CD4-positive, alpha-beta memory T cell (primary cell): ENCODE measurements at regions not wholly inside any gene's neighbourhood (a gene's known extent, or its start where the extent isn't known, plus 50 kb on each side); places are given as distances from the start of the nearest gene placed in this dataset.
"Not testable (repeated sequence)": the region's sequence is repeated elsewhere in the genome, so short reads cannot be mapped to it uniquely, and the experiment has no call there.

ENCODE experiments used
- CTCF ChIA-PET: fragments of 350-600 bp; sonication (Branson Sonifier 250); formaldehyde crosslinking; loops from one replicate; lab custom pipeline; 2021; ENCODE audit warnings: inconsistent platforms; ENCODE audit not compliant: partially characterized antibody; lab: Charles Lee
- POLR2A ChIA-PET: fragments of 350-600 bp; sonication (Branson Sonifier 250); formaldehyde crosslinking; loops from one replicate; lab custom pipeline; 2021; ENCODE audit not compliant: partially characterized antibody; lab: Charles Lee
- DNase-seq, 5 donors: peaks; one replicate each; pipeline versions ENCODE4 v3.0.0 to v3.0.0-alpha.2; 2020 to 2022; ENCODE audit warnings: mixed read lengths in 1 of 5
- H3K27ac ChIP-seq: one replicate; pipeline ENCODE4 v1.7.0; 2013; ENCODE audit warnings: low read depth, low read length
- H3K27me3 ChIP-seq: 2 replicates; pipeline ENCODE4 v1.7.0; 2013; ENCODE audit warnings: mild to moderate bottlenecking, low read length, moderate library complexity; ENCODE audit not compliant: insufficient read depth
- H3K36me3 ChIP-seq: 2 replicates; pipeline ENCODE4 v1.7.0; 2013; ENCODE audit warnings: mild to moderate bottlenecking, low read length, moderate library complexity; ENCODE audit not compliant: insufficient read depth
- H3K4me1 ChIP-seq: 2 replicates; pipeline ENCODE4 v1.7.0; 2013; ENCODE audit warnings: mild to moderate bottlenecking, low read length, moderate library complexity; ENCODE audit not compliant: insufficient read depth
- H3K4me3 ChIP-seq, 2 donors: one replicate each; pipeline ENCODE4 v1.7.0; 2013; ENCODE audit warnings: low read length in 2 of 2, mild to moderate bottlenecking in 1 of 2
- H3K9me3 ChIP-seq, 2 donors: one replicate each; pipeline ENCODE4 v1.7.0; 2013; ENCODE audit warnings: low read length in 2 of 2, control low read depth in 1 of 2; ENCODE audit not compliant: control insufficient read depth in 1 of 2
- H3K27ac Mint-ChIP-seq, 7 donors: one replicate each; pipeline ENCODE4 v1.8.0; 2020 to 2021; ENCODE audit warnings: mixed read lengths in 7 of 7, mild to moderate bottlenecking in 6 of 7, inconsistent platforms in 3 of 7, moderate library complexity in 3 of 7
- H3K27me3 Mint-ChIP-seq, 2 donors: one replicate each; pipeline ENCODE4 v1.8.0; 2020 to 2021; ENCODE audit warnings: mixed read lengths in 2 of 2
- H3K36me3 Mint-ChIP-seq, 2 donors: one replicate each; pipeline ENCODE4 v1.8.0; 2020 to 2021; ENCODE audit warnings: mixed read lengths in 2 of 2, inconsistent platforms in 1 of 2, mild to moderate bottlenecking in 1 of 2
- H3K4me1 Mint-ChIP-seq, 4 donors: one replicate each; pipeline ENCODE4 v1.8.0; 2020 to 2021; ENCODE audit warnings: mixed read lengths in 4 of 4, mild to moderate bottlenecking in 1 of 4
- H3K4me3 Mint-ChIP-seq, 8 donors: one replicate each; pipeline ENCODE4 v1.8.0; 2020 to 2021; ENCODE audit warnings: mixed read lengths in 8 of 8, mild to moderate bottlenecking in 7 of 8, moderate library complexity in 6 of 8, inconsistent platforms in 3 of 8
- H3K9me3 Mint-ChIP-seq, 8 donors: one replicate each; pipeline ENCODE4 v1.8.0; 2020 to 2021; ENCODE audit warnings: mixed read lengths in 8 of 8, mild to moderate bottlenecking in 5 of 8, inconsistent platforms in 3 of 8, moderate library complexity in 1 of 8
- intact Hi-C: fragments of 100-400 bp; cut with micrococcal nuclease; formaldehyde crosslinking; loops from one replicate; pipeline ENCODE4 v1.15.1; 2023

DNA sequence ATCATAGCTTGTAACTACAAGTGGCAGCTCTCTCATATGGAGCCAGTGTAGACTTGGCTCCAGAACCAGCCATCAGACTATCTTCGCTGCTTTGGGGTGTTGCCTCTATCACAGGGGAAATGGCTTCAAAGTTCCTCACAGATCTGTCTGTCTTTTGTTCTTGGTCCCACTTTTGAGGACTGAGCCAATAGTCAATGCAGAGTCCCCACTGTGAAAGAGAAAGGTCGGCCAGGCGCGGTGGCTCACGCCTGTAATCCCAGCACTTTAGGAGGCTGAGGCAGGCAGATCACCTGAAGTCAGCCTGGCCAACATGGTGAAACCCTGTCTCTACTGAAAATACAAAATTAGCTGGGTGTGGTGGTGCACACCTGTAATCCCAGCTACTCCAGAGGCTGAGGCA lies 86.9 kb upstream of the FZD7 start:
- H3K9me3 ChIP-seq, H3K9me3 Mint-ChIP-seq, H3K4me1 Mint-ChIP-seq, H3K36me3 ChIP-seq, H3K27ac Mint-ChIP-seq, H3K4me1 ChIP-seq, H3K4me3 ChIP-seq, H3K36me3 Mint-ChIP-seq, H3K27ac ChIP-seq, POLR2A ChIA-PET, H3K27me3 ChIP-seq, intact Hi-C loops, H3K4me3 Mint-ChIP-seq, H3K27me3 Mint-ChIP-seq, DNase-seq: not testable (repeated sequence)
- CTCF ChIA-PET, result interaction anchor here (0.7 kb wide), 1 partner anchor 54 kb away, joined by 3 read pairs; no protein-coding TSS in a partner anchor

DNA sequence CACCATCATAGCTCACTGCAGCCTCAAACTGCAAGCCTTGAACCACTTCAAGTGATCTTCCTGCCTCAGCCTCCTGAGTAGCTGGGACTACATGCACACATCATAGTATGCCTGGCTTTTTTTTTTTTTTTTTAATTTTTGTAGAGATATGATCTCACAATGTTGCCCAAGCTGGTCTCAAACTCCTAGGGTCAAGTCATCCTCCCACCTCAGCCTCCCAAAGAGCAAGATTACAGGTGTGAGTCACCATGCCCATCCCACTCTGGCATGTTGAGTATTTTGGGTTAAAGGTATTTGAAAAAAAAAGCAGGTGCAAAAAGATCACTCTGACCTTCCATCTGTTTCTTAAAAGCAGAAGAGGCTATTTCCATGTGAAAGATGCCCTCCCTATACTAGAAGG lies 86.4 kb upstream of the FZD7 start:
- Mint-ChIP-seq H3K9me3 (no peaks in the 10 kb centered on the region), H3K4me3 (no peak overlapping the region), H3K27ac (no peak overlapping the region), H3K36me3 (no peaks in the 10 kb centered on the region), H3K4me1 (no peaks in the 10 kb centered on the region), H3K27me3 (peaks cover 4 to 9% of the 10 kb centered on the region in 2 donors)
- POLR2A ChIA-PET, result no interaction called here
- Histone ChIP-seq H3K27ac (no peak overlapping the region), H3K4me3 (no peak overlapping the region), H3K27me3 (no peaks in the 10 kb centered on the region), H3K9me3 (no peaks in the 10 kb centered on the region), H3K4me1 (no peaks in the 10 kb centered on the region), H3K36me3 (no peaks in the 10 kb centered on the region)
- DNase-seq, result no peak
- intact Hi-C loops, result no loop called here
- CTCF ChIA-PET, result interaction anchor here (0.7 kb wide), 1 partner anchor 55 kb away, joined by 3 read pairs; no protein-coding TSS in a partner anchor

DNA sequence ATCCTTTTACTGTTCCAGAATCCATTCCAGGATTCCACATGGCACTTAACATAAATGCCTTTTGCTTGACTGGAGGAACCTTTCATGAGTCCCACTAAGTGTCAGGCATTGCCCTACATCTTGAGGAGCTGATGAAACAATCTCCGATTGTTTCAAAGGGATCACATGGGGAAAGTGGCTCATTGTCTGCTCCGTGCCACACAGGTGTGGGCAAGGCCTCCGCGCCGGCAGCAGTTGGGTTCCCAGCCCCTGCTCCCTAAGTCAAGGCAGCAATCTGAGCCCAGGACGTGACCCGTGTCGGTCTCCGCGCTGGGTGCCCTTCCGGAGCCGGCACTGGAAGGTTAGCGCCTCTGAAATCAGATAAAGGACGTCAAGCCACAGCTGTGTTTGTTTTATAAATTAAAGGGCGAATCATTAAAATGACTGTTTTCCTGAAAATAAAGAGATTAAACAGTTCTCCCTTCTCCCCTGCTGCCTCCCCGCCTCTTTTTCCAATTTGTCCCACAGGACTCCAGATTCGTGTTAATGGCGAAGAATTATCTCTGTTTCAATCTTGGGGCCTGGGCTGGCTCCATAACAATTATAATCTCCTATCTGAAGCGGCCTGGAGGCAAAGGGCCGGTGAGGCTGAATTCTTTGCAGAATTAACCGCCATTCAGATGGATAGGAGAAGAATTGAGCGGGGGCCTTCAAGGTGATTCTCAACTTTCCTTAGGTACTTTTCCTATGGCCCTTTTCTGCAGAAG lies 84.3 kb upstream of the FZD7 start:
- intact Hi-C loops, result no loop called here
- Histone ChIP-seq H3K36me3 (no peaks in the 10 kb centered on the region), H3K27ac (no peak overlapping the region), H3K27me3 (no peaks in the 10 kb centered on the region), H3K4me1 (no peaks in the 10 kb centered on the region), H3K9me3 (no peaks in the 10 kb centered on the region), H3K4me3 (no peak overlapping the region)
- DNase-seq, result no peak
- peaks cover 2 to 9% of the 10 kb centered on the region in 2 donors for H3K27me3 Mint-ChIP-seq
- H3K27ac Mint-ChIP-seq, result no peak overlapping the region
- no peaks in the 10 kb centered on the region for H3K36me3 Mint-ChIP-seq
- H3K4me3 Mint-ChIP-seq, result no peak overlapping the region
- ChIA-PET POLR2A (no interaction called here), CTCF (no interaction called here)
- H3K9me3 Mint-ChIP-seq, result no peaks in the 10 kb centered on the region
- H3K4me1 Mint-ChIP-seq, result no peaks in the 10 kb centered on the region

DNA sequence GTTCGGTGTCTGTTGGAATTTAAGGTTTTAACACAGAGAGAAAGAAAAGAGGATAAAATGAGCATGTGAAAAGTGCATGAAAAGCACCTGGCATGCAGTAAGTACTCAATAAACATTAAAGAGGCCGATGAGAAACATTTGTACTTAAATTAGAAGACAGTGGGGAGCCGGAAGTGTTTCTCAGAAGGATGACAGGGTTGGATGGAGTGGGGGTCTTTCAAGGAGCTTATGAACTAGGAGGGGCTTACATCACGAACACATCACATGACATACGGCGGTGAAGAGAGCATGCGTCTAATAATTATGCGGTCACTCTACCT lies 83.8 kb upstream of the FZD7 start:
- H3K4me1 Mint-ChIP-seq, result no peaks in the 10 kb centered on the region
- no peaks in the 10 kb centered on the region for H3K9me3 Mint-ChIP-seq
- POLR2A ChIA-PET, result no interaction called here
- Histone ChIP-seq H3K9me3 (no peaks in the 10 kb centered on the region), H3K4me3 (no peak overlapping the region), H3K27me3 (no peaks in the 10 kb centered on the region), H3K27ac (no peak overlapping the region), H3K4me1 (no peaks in the 10 kb centered on the region), H3K36me3 (no peaks in the 10 kb centered on the region)
- CTCF ChIA-PET, result no interaction called here
- peak overlapping the region in 1 of 7 donors; percentile 19 for H3K27ac Mint-ChIP-seq
- no peaks in the 10 kb centered on the region for H3K36me3 Mint-ChIP-seq
- H3K27me3 Mint-ChIP-seq, result peaks cover 5 to 8% of the 10 kb centered on the region in 2 donors
- DNase-seq, result no peak
- intact Hi-C loops, result no loop called here
- H3K4me3 Mint-ChIP-seq, result no peak overlapping the region

DNA sequence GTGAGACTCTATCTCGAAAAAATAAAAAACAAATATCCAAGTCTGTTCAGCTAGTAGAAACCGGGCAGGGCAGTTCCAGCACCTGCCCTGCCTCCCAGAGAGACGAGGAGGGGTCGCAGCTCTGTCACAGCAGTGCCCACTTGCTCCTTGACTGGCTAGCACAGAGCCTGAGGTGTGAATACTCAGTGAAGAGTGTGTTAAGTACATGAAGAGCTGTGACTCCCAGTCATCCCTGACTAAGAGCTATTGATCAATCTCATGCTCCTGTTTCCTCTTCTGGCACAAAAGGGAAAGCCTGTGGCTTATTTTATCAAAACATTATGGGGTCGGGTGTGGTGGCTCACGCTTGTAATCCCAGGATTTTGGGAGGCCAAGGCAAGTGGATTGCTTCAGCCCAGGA lies 83.0 kb upstream of the FZD7 start:
- Mint-ChIP-seq H3K9me3 (no peaks in the 10 kb centered on the region), H3K27me3 (peaks cover 7 to 9% of the 10 kb centered on the region in 2 donors), H3K36me3 (no peaks in the 10 kb centered on the region), H3K4me1 (no peaks in the 10 kb centered on the region), H3K4me3 (no peak overlapping the region), H3K27ac (no peak overlapping the region)
- no peak overlapping the region for H3K27ac ChIP-seq
- DNase-seq, result no peak
- no peak overlapping the region for H3K4me3 ChIP-seq
- intact Hi-C loops, result no loop called here
- CTCF ChIA-PET, result no interaction called here
- no peaks in the 10 kb centered on the region for H3K27me3 ChIP-seq
- H3K4me1 ChIP-seq, result no peaks in the 10 kb centered on the region
- POLR2A ChIA-PET, result no interaction called here
- H3K9me3 ChIP-seq, result no peaks in the 10 kb centered on the region
- H3K36me3 ChIP-seq, result no peaks in the 10 kb centered on the region

DNA sequence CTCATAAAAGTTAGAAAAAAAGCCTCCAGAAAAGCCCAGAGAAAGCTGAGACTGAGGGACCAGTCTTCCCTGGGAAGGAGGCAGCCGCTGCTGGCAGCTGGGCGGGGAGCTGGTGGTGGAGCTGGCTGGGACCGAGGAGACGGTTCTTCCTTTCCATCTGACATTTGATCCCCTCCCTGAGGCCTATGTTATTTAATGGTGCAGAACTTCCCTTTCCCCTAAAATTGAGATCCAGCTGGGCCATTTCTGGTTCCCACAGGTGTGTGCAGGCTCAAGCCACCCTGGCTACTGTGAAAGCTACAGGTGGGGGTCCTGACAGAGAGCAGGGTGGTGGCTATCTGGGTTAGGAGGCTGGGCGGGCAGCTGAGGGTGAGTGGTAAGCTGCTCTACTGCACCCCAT lies 81.5 kb upstream of the FZD7 start:
- H3K36me3 ChIP-seq, result no peaks in the 10 kb centered on the region
- no peak overlapping the region for H3K27ac ChIP-seq
- Mint-ChIP-seq H3K36me3 (no peaks in the 10 kb centered on the region), H3K9me3 (no peaks in the 10 kb centered on the region), H3K4me1 (no peaks in the 10 kb centered on the region), H3K27me3 (peaks cover 11 to 15% of the 10 kb centered on the region in 2 donors), H3K4me3 (no peak overlapping the region), H3K27ac (no peak overlapping the region)
- H3K27me3 ChIP-seq, result no peaks in the 10 kb centered on the region
- no peaks in the 10 kb centered on the region for H3K9me3 ChIP-seq
- H3K4me1 ChIP-seq, result no peaks in the 10 kb centered on the region
- ChIA-PET CTCF (no interaction called here), POLR2A (no interaction called here)
- DNase-seq, result no peak
- intact Hi-C loops, result no loop called here
- H3K4me3 ChIP-seq, result no peak overlapping the region

DNA sequence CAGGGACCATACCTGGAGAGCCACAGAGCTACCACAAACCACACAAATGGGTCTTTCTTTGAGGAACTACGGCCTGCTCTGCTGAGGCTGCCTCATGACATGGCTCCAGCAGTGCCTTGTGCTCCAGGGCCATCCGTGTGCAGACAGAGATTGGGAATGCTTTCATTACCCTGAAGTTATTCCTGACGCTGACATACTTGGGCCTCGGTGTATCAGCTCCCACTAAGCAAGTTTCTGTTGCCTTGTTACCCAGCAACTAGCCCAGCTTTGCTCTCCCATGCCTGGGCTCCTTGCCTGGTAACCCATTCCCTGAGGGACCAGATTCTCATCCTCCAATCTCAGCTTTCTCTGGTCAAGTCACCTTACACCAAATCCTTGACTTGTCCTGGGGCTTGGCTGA lies 80.3 kb upstream of the FZD7 start:
- intact Hi-C loops, result no loop called here
- CTCF ChIA-PET, result no interaction called here

More for the DNA sequence above, 80.3 kb upstream of the FZD7 start:
- Mint-ChIP-seq H3K4me3 (no peak overlapping the region), H3K9me3 (no peaks in the 10 kb centered on the region), H3K27me3 (peaks cover 11 to 15% of the 10 kb centered on the region in 2 donors), H3K27ac (no peak overlapping the region), H3K4me1 (no peaks in the 10 kb centered on the region), H3K36me3 (no peaks in the 10 kb centered on the region)
- DNase-seq, result no peak
- no peaks in the 10 kb centered on the region for H3K9me3 ChIP-seq
- no peak overlapping the region for H3K27ac ChIP-seq
- no peak overlapping the region for H3K4me3 ChIP-seq
- H3K4me1 ChIP-seq, result no peaks in the 10 kb centered on the region
- POLR2A ChIA-PET, result no interaction called here
- H3K27me3 ChIP-seq, result no peaks in the 10 kb centered on the region
- no peaks in the 10 kb centered on the region for H3K36me3 ChIP-seq
